Colonic mucosa (tissue), 4 donors: ENCODE measurements at regions not wholly inside any gene's neighbourhood (a gene's known extent, or its start where the extent isn't known, plus 50 kb on each side); places are given as distances from the start of the nearest gene placed in this dataset.
"Not testable (repeated sequence)": the region's sequence is repeated elsewhere in the genome, so short reads cannot be mapped to it uniquely, and the experiment has no call there.

Source experiments
- DNase-seq: peaks from one replicate; pipeline ENCODE4 v3.0.0-alpha.2; 2020
- H3K27ac ChIP-seq: fragments of 200-600 bp; one replicate; pipeline ENCODE4 v1.8.0; 2021
- H3K27me3 ChIP-seq: fragments of 200-600 bp; one replicate; pipeline ENCODE4 v1.8.0; 2021
- H3K36me3 ChIP-seq: fragments of 200-600 bp; one replicate; pipeline ENCODE4 v1.8.0; 2021
- H3K4me1 ChIP-seq: fragments of 200-600 bp; one replicate; pipeline ENCODE4 v1.8.0; 2021; ENCODE audit warnings: mild to moderate bottlenecking
- H3K4me3 ChIP-seq: fragments of 200-600 bp; one replicate; pipeline ENCODE4 v1.8.0; 2021
- H3K9ac ChIP-seq, 2 donors: one replicate each; pipeline ENCODE4 v1.7.0; 2013; ENCODE audit warnings: control low read depth in 2 of 2, low read depth in 2 of 2, low read length in 2 of 2
- H3K9me3 ChIP-seq: fragments of 200-600 bp; one replicate; pipeline ENCODE4 v1.8.0; 2021
- intact Hi-C: fragments of 100-400 bp; cut with DNase I; formaldehyde crosslinking; loops from one replicate; pipeline ENCODE4 v1.14.1; 2022
- TF ChIP-seq, protein P1 (sequence below): fragments of 200-600 bp; IDR thresholded peaks from one replicate; pipeline ENCODE4 v1.8.0; 2022; ENCODE audit warnings: antibody characterized with exemption, mild to moderate bottlenecking
- donor health status: healthy.
- donor health status: DM: no; HTN: no; CAD: no.
- donor health status: DM: no; HTN: no; CAD: no.

DNA sequence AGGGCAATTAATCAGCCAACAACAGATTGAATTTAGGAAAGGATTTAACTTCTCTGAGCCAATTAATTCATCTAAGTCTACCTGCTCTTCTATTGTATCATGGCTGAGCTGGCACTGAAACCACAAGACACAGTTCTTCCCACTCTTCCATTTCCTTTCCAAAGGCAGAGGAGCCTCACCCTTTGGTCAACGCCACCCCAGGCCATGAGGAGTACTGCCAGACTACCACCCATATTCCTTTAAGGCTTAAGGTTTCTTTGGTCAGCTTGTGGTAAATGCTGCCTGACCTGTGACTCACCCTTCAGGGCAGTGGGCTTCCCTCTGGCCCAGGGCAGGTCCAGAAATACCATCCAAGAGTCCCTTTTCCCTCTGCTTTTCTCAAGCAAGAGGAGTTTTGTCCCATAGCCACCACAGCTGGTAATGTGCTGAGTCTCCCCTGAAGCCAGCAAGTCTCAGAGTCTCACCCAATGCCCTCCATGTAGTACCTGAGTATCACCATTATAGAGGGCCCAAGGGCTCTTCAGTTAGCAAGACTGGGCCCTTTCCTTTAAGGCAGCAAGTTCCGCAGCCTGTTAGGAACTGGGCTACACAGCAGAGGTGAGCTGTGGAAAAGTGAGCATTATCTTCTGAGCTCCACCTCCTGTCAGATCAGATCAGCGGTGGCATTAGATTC lies 900.5 kb upstream of the CRIM1 start:
- Histone ChIP-seq H3K9me3 (no peaks in the 10 kb centered on the region), H3K27me3 (no peaks in the 10 kb centered on the region), H3K9ac (no peak overlapping the region), H3K36me3 (no peaks in the 10 kb centered on the region), H3K27ac (no peak overlapping the region), H3K4me1 (no peaks in the 10 kb centered on the region), H3K4me3 (no peak overlapping the region)
- intact Hi-C loops: no loop called here
- no peak for DNase-seq
- TF ChIP-seq, protein P1, sequence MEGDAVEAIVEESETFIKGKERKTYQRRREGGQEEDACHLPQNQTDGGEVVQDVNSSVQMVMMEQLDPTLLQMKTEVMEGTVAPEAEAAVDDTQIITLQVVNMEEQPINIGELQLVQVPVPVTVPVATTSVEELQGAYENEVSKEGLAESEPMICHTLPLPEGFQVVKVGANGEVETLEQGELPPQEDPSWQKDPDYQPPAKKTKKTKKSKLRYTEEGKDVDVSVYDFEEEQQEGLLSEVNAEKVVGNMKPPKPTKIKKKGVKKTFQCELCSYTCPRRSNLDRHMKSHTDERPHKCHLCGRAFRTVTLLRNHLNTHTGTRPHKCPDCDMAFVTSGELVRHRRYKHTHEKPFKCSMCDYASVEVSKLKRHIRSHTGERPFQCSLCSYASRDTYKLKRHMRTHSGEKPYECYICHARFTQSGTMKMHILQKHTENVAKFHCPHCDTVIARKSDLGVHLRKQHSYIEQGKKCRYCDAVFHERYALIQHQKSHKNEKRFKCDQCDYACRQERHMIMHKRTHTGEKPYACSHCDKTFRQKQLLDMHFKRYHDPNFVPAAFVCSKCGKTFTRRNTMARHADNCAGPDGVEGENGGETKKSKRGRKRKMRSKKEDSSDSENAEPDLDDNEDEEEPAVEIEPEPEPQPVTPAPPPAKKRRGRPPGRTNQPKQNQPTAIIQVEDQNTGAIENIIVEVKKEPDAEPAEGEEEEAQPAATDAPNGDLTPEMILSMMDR: no peak

GRCh38 chr2:35447821-35448220 lies 907.8 kb upstream of the CRIM1 start:
- no peak overlapping the region for H3K4me3 ChIP-seq
- H3K27me3 ChIP-seq: no peaks in the 10 kb centered on the region
- TF ChIP-seq, protein P1: no peak
- no peaks in the 10 kb centered on the region for H3K36me3 ChIP-seq
- no peaks in the 10 kb centered on the region for H3K4me1 ChIP-seq
- H3K9me3 ChIP-seq: no peaks in the 10 kb centered on the region
- intact Hi-C loops: no loop called here
- no peak for DNase-seq
- H3K9ac ChIP-seq: no peak overlapping the region
- H3K27ac ChIP-seq: no peak overlapping the region

- H3K4me1 ChIP-seq: no peaks in the 10 kb centered on the region
- no peak overlapping the region for H3K4me3 ChIP-seq
- intact Hi-C loops: no loop called here
- no peaks in the 10 kb centered on the region for H3K27me3 ChIP-seq
- no peak overlapping the region for H3K27ac ChIP-seq
- no peak for DNase-seq
- TF ChIP-seq, protein P1: no peak
- no peaks in the 10 kb centered on the region for H3K9me3 ChIP-seq
- no peaks in the 10 kb centered on the region for H3K36me3 ChIP-seq
- H3K9ac ChIP-seq: no peak overlapping the region
These were observed 908.4 kb upstream of the CRIM1 start for GRCh38 chr2:35447215-35447614.

DNA sequence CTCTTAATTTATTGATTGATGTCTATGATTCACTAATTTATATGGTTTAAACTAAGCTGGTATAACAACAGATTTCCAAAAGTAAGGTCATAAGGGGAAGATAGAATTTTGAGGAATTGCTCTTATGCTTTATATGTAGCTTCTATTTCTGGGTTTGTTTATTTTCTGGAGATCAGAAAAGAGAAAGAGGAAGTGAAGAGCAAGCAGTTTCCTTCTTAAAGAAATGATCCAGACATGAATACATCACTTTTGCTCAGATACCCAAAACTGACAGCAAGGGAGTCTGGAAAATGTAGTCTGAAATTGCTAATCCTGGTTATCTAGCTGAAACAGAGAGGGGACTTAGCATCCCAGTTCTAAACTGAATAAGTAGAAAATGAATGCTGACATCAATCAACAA lies 912.5 kb upstream of the CRIM1 start:
- H3K4me3 ChIP-seq: no peak overlapping the region
- TF ChIP-seq, protein P1: no peak
- intact Hi-C loops: no loop called here
- H3K9ac ChIP-seq: no peak overlapping the region
- no peaks in the 10 kb centered on the region for H3K36me3 ChIP-seq
- H3K27ac ChIP-seq: no peak overlapping the region
- no peak for DNase-seq
- no peaks in the 10 kb centered on the region for H3K9me3 ChIP-seq
- no peaks in the 10 kb centered on the region for H3K27me3 ChIP-seq
- no peaks in the 10 kb centered on the region for H3K4me1 ChIP-seq

DNA sequence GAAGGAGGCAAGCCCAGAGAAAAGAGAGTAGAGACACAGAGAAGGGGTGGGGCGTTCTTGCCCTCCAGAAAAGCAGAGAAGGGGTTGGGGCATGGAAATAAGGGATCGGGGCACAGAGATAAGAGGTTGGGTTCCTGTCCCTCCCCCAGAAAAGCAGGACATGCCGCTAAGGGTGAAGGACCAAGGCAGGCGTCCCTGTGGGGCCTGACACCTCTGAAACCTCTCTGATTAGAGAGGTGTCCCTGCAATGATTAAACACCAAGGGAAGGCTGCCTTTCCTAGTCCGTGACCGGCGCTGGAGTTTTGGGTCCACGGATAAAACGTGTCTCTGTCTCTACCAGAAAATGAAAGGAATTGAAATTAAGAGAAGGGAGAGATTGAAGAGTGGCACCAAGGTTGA lies 914.0 kb upstream of the CRIM1 start:
- H3K4me1 ChIP-seq, H3K9me3 ChIP-seq, H3K4me3 ChIP-seq, H3K36me3 ChIP-seq, DNase-seq, H3K9ac ChIP-seq, intact Hi-C loops, H3K27ac ChIP-seq, H3K27me3 ChIP-seq: not testable (repeated sequence)

GRCh38 chr2:35440308-35440707 lies 915.3 kb upstream of the CRIM1 start:
- DNase-seq, H3K36me3 ChIP-seq, H3K4me3 ChIP-seq, H3K4me1 ChIP-seq, intact Hi-C loops, H3K9ac ChIP-seq, H3K27me3 ChIP-seq, H3K27ac ChIP-seq, H3K9me3 ChIP-seq: not testable (repeated sequence)

- H3K9me3 ChIP-seq, H3K27me3 ChIP-seq, H3K36me3 ChIP-seq, H3K4me1 ChIP-seq, DNase-seq, intact Hi-C loops, H3K9ac ChIP-seq, H3K4me3 ChIP-seq, H3K27ac ChIP-seq: not testable (repeated sequence)
These were observed 918.7 kb upstream of the CRIM1 start for GRCh38 chr2:35436893-35437292.
